CD8-positive, alpha-beta memory T cell (primary cell): ENCODE measurements at regions not wholly inside any gene's neighbourhood (a gene's known extent, or its start where the extent isn't known, plus 50 kb on each side); places are given as distances from the start of the nearest gene placed in this dataset.
"Not testable (repeated sequence)": the region's sequence is repeated elsewhere in the genome, so short reads cannot be mapped to it uniquely, and the experiment has no call there.

Experiments
- CTCF ChIA-PET: fragments of 350-600 bp; sonication (Branson Sonifier 250); formaldehyde crosslinking; loops from one replicate; lab custom pipeline; 2021; ENCODE audit warnings: antibody characterized with exemption; lab: Charles Lee
- POLR2A ChIA-PET: fragments of 350-600 bp; sonication (Branson Sonifier 250); formaldehyde crosslinking; loops from one replicate; lab custom pipeline; 2021; ENCODE audit warnings: antibody characterized with exemption; lab: Charles Lee
- DNase-seq, 5 donors: peaks; one replicate each; pipeline versions ENCODE4 v3.0.0 to v3.0.0-alpha.2; 2020 to 2022; ENCODE audit warnings: mixed read lengths in 1 of 5
- H3K27ac ChIP-seq: one replicate; pipeline ENCODE4 v1.7.0; 2013; ENCODE audit warnings: low read depth, mild to moderate bottlenecking, low read length, moderate library complexity
- H3K27me3 ChIP-seq: 2 replicates; pipeline ENCODE4 v1.7.0; 2013; ENCODE audit warnings: low read length, mild to moderate bottlenecking; ENCODE audit not compliant: insufficient read depth, poor library complexity, severe bottlenecking
- H3K36me3 ChIP-seq: 2 replicates; pipeline ENCODE4 v1.7.0; 2013; ENCODE audit warnings: mild to moderate bottlenecking, low read length, moderate library complexity; ENCODE audit not compliant: insufficient read depth
- H3K4me1 ChIP-seq: 2 replicates; pipeline ENCODE4 v1.7.0; 2013; ENCODE audit warnings: mild to moderate bottlenecking, low read length, moderate library complexity; ENCODE audit not compliant: insufficient read depth
- H3K4me3 ChIP-seq: 2 replicates; pipeline ENCODE4 v1.7.0; 2013; ENCODE audit warnings: mild to moderate bottlenecking, low read length
- H3K9me3 ChIP-seq: 2 replicates; pipeline ENCODE4 v1.7.0; 2013; ENCODE audit warnings: mild to moderate bottlenecking, low read length
- H3K27ac Mint-ChIP-seq, 8 donors: one replicate each; pipeline ENCODE4 v1.8.0; 2020 to 2021; ENCODE audit warnings: mixed read lengths in 8 of 8, mild to moderate bottlenecking in 6 of 8, inconsistent platforms in 3 of 8, moderate library complexity in 3 of 8
- H3K27me3 Mint-ChIP-seq, 2 donors: one replicate each; pipeline ENCODE4 v1.8.0; 2020 to 2021; ENCODE audit warnings: mixed read lengths in 2 of 2, mild to moderate bottlenecking in 1 of 2, moderate library complexity in 1 of 2
- H3K36me3 Mint-ChIP-seq, 3 donors: one replicate each; pipeline ENCODE4 v1.8.0; 2020 to 2021; ENCODE audit warnings: mixed read lengths in 3 of 3, inconsistent platforms in 1 of 3, mild to moderate bottlenecking in 1 of 3
- H3K4me1 Mint-ChIP-seq, 3 donors: one replicate each; pipeline ENCODE4 v1.8.0; 2020 to 2021; ENCODE audit warnings: mixed read lengths in 3 of 3, inconsistent platforms in 1 of 3, mild to moderate bottlenecking in 1 of 3
- H3K4me3 Mint-ChIP-seq, 7 donors: one replicate each; pipeline ENCODE4 v1.8.0; 2020 to 2021; ENCODE audit warnings: mixed read lengths in 7 of 7, mild to moderate bottlenecking in 6 of 7, moderate library complexity in 4 of 7, inconsistent platforms in 2 of 7
- H3K9me3 Mint-ChIP-seq, 5 donors: one replicate each; pipeline ENCODE4 v1.8.0; 2020 to 2022; ENCODE audit warnings: mixed read lengths in 5 of 5, mild to moderate bottlenecking in 3 of 5, moderate library complexity in 2 of 5, inconsistent platforms in 1 of 5

- CTCF ChIA-PET, H3K9me3 ChIP-seq, H3K4me3 ChIP-seq, H3K27ac Mint-ChIP-seq, H3K4me3 Mint-ChIP-seq, H3K4me1 Mint-ChIP-seq, POLR2A ChIA-PET, DNase-seq, H3K9me3 Mint-ChIP-seq, H3K36me3 ChIP-seq, H3K27ac ChIP-seq, H3K27me3 Mint-ChIP-seq, H3K36me3 Mint-ChIP-seq, H3K27me3 ChIP-seq, H3K4me1 ChIP-seq: not testable (repeated sequence)
These were observed 99.8 kb upstream of the VOPP1 start for GRCh38 chr7:55672084-55672483.

- H3K36me3 Mint-ChIP-seq, result no peaks in the 10 kb centered on the region
- H3K27me3 ChIP-seq, result no peaks in the 10 kb centered on the region
- POLR2A ChIA-PET, result no interaction called here
- H3K4me1 ChIP-seq, result no peaks in the 10 kb centered on the region
- H3K4me3 ChIP-seq, result no peak overlapping the region
- H3K4me1 Mint-ChIP-seq, result no peaks in the 10 kb centered on the region
- no peak overlapping the region for H3K27ac ChIP-seq
- H3K36me3 ChIP-seq, result no peaks in the 10 kb centered on the region
- peaks cover 9 to 18% of the 10 kb centered on the region in 2 donors for H3K27me3 Mint-ChIP-seq
- H3K4me3 Mint-ChIP-seq, result no peak overlapping the region
- DNase-seq, result no peak
- CTCF ChIA-PET, result no interaction called here
- H3K27ac Mint-ChIP-seq, result no peak overlapping the region
- H3K9me3 ChIP-seq, result no peaks in the 10 kb centered on the region
- no peaks in the 10 kb centered on the region for H3K9me3 Mint-ChIP-seq
These were observed 85.4 kb upstream of the VOPP1 start for GRCh38 chr7:55657654-55658053.

- no peak overlapping the region for H3K4me3 ChIP-seq
- H3K36me3 ChIP-seq, result no peaks in the 10 kb centered on the region
- no peak overlapping the region for H3K27ac ChIP-seq
- Mint-ChIP-seq H3K9me3 (no peaks in the 10 kb centered on the region), H3K27ac (no peak overlapping the region), H3K4me1 (no peaks in the 10 kb centered on the region), H3K4me3 (no peak overlapping the region), H3K27me3 (peaks cover 7 to 11% of the 10 kb centered on the region in 2 donors), H3K36me3 (no peaks in the 10 kb centered on the region)
- POLR2A ChIA-PET, result no interaction called here
- no peaks in the 10 kb centered on the region for H3K9me3 ChIP-seq
- CTCF ChIA-PET, result no interaction called here
- no peak for DNase-seq
- no peaks in the 10 kb centered on the region for H3K27me3 ChIP-seq
- no peaks in the 10 kb centered on the region for H3K4me1 ChIP-seq
These were observed 78.8 kb upstream of the VOPP1 start for GRCh38 chr7:55651057-55651456.

- Mint-ChIP-seq H3K27ac (no peak overlapping the region), H3K4me1 (no peaks in the 10 kb centered on the region), H3K27me3 (peaks cover 4 to 11% of the 10 kb centered on the region in 2 donors), H3K36me3 (no peaks in the 10 kb centered on the region), H3K9me3 (no peaks in the 10 kb centered on the region), H3K4me3 (no peak overlapping the region)
- Histone ChIP-seq H3K27me3 (no peaks in the 10 kb centered on the region), H3K36me3 (no peaks in the 10 kb centered on the region), H3K4me3 (no peak overlapping the region), H3K27ac (no peak overlapping the region), H3K4me1 (no peaks in the 10 kb centered on the region), H3K9me3 (no peaks in the 10 kb centered on the region)
- no peak for DNase-seq
- ChIA-PET POLR2A (no interaction called here), CTCF (no interaction called here)
These were observed 76.9 kb upstream of the VOPP1 start for GRCh38 chr7:55649238-55649637.

GRCh38 chr7:55644567-55644966 lies 72.3 kb upstream of the VOPP1 start:
- Histone ChIP-seq H3K4me3 (no peak overlapping the region), H3K36me3 (no peaks in the 10 kb centered on the region), H3K27ac (no peak overlapping the region), H3K27me3 (no peaks in the 10 kb centered on the region), H3K4me1 (peaks cover 7% of the 10 kb centered on the region), H3K9me3 (no peaks in the 10 kb centered on the region)
- Mint-ChIP-seq H3K4me1 (peaks cover 7 to 12% (median 10%) of the 10 kb centered on the region in 3 donors), H3K27ac (no peak overlapping the region), H3K36me3 (no peaks in the 10 kb centered on the region), H3K4me3 (no peak overlapping the region), H3K27me3 (peaks cover 0 to 4% of the 10 kb centered on the region in 2 donors), H3K9me3 (peaks cover 0 to 2% (median 0%) of the 10 kb centered on the region in 5 donors)
- DNase-seq, result no peak
- ChIA-PET POLR2A (no interaction called here), CTCF (no interaction called here)

GRCh38 chr7:55642266-55642665 lies 70.0 kb upstream of the VOPP1 start:
- Mint-ChIP-seq H3K4me3 (no peak overlapping the region), H3K9me3 (peaks cover 0 to 2% (median 0%) of the 10 kb centered on the region in 5 donors), H3K36me3 (no peaks in the 10 kb centered on the region), H3K27ac (peak overlapping the region in 2 of 8 donors; percentile 32 to 50), H3K27me3 (peaks cover 0 to 4% of the 10 kb centered on the region in 2 donors), H3K4me1 (peaks cover 7 to 12% (median 10%) of the 10 kb centered on the region in 3 donors)
- no peak for DNase-seq
- no peak overlapping the region for H3K4me3 ChIP-seq
- CTCF ChIA-PET, result interaction anchor here (0.7 to 2.9 kb wide), 7 partner anchors 15 to 436 kb away, joined by 3 to 10 read pairs (median 4); partner anchors contain the start of genes CCT6A, NIPSNAP2 and PSPH
- no peaks in the 10 kb centered on the region for H3K9me3 ChIP-seq
- H3K27ac ChIP-seq, result no peak overlapping the region
- peaks cover 7% of the 10 kb centered on the region for H3K4me1 ChIP-seq
- no peaks in the 10 kb centered on the region for H3K27me3 ChIP-seq
- no peaks in the 10 kb centered on the region for H3K36me3 ChIP-seq
- POLR2A ChIA-PET, result no interaction called here

GRCh38 chr7:55641811-55642210 lies 69.5 kb upstream of the VOPP1 start:
- DNase-seq, result peak in 2 of 5 donors; percentile 2 to 5
- Mint-ChIP-seq H3K9me3 (peaks cover 0 to 2% (median 0%) of the 10 kb centered on the region in 5 donors), H3K4me1 (peaks cover 7 to 12% (median 10%) of the 10 kb centered on the region in 3 donors), H3K27ac (peak overlapping the region in 4 of 8 donors; percentile 0 to 70 (median 14)), H3K4me3 (peak overlapping the region in 3 of 7 donors; percentile 3 to 38 (median 13)), H3K27me3 (peaks cover 0 to 4% of the 10 kb centered on the region in 2 donors), H3K36me3 (no peaks in the 10 kb centered on the region)
- POLR2A ChIA-PET, result interaction anchor here (0.7 kb wide), 1 partner anchor 432 kb away, joined by 3 read pairs; no protein-coding TSS in a partner anchor
- Histone ChIP-seq H3K36me3 (no peaks in the 10 kb centered on the region), H3K27me3 (no peaks in the 10 kb centered on the region), H3K27ac (no peak overlapping the region), H3K4me1 (peaks cover 7% of the 10 kb centered on the region), H3K4me3 (no peak overlapping the region), H3K9me3 (no peaks in the 10 kb centered on the region)
- CTCF ChIA-PET, result interaction anchor here (0.6 to 2.9 kb wide), 13 partner anchors 11 to 437 kb away, joined by 3 to 10 read pairs (median 4); partner anchors contain the start of genes CCT6A, NIPSNAP2 and PSPH

GRCh38 chr7:55641273-55641691 lies 69.0 kb upstream of the VOPP1 start:
- Mint-ChIP-seq H3K27ac (no peak overlapping the region), H3K36me3 (no peaks in the 10 kb centered on the region), H3K9me3 (peaks cover 0 to 2% (median 0%) of the 10 kb centered on the region in 5 donors), H3K27me3 (peaks cover 2 to 4% of the 10 kb centered on the region in 2 donors), H3K4me1 (peaks cover 7 to 12% (median 10%) of the 10 kb centered on the region in 3 donors), H3K4me3 (no peak overlapping the region)
- Histone ChIP-seq H3K9me3 (no peaks in the 10 kb centered on the region), H3K36me3 (no peaks in the 10 kb centered on the region), H3K27me3 (no peaks in the 10 kb centered on the region), H3K4me1 (peaks cover 7% of the 10 kb centered on the region), H3K4me3 (no peak overlapping the region), H3K27ac (no peak overlapping the region)
- ChIA-PET CTCF (interaction anchor here (0.6 to 2.9 kb wide), 14 partner anchors 10 to 437 kb away, joined by 3 to 10 read pairs (median 4); partner anchors contain the start of genes CCT6A, NIPSNAP2 and PSPH), POLR2A (interaction anchor here (0.7 kb wide), 1 partner anchor 433 kb away, joined by 3 read pairs; no protein-coding TSS in a partner anchor)
- peak in 4 of 5 donors; percentile 14 to 54 (median 32) for DNase-seq
